Breast epithelium (tissue), 4 donors: ENCODE measurements at regions not wholly inside any gene's neighbourhood (a gene's known extent, or its start where the extent isn't known, plus 50 kb on each side); places are given as distances from the start of the nearest gene placed in this dataset.
"Not testable (repeated sequence)": the region's sequence is repeated elsewhere in the genome, so short reads cannot be mapped to it uniquely, and the experiment has no call there.

Experiments
- DNase-seq, 2 donors: peaks; one replicate each; pipeline ENCODE4 v3.0.0-alpha.2; 2019; ENCODE audit warnings: low spot score in 2 of 2
- H3K27ac ChIP-seq, 2 donors: fragments of 200-600 bp; sonication (generic) in 1 of 2; one replicate each; pipeline ENCODE4 v1.5.1; 2016 to 2019; ENCODE audit warnings: mild to moderate bottlenecking in 1 of 2
- H3K27me3 ChIP-seq, 2 donors: fragments of 200-600 bp; sonication (generic) in 1 of 2; one replicate each; pipeline versions ENCODE4 v1.5.1 to v1.6.0; 2017 to 2019; ENCODE audit warnings: control low read depth in 1 of 2, mild to moderate bottlenecking in 1 of 2
- H3K36me3 ChIP-seq: fragments of 200-600 bp; one replicate; pipeline ENCODE4 v1.5.1; 2019
- H3K4me1 ChIP-seq, 2 donors: fragments of 200-600 bp; sonication (generic); one replicate each; pipeline ENCODE4 v1.5.1; 2016 to 2019; ENCODE audit warnings: control low read depth in 1 of 2
- H3K4me3 ChIP-seq, 3 donors: fragments of 200-600 bp; sonication (generic); 1 replicate in 2 of 3; 2 replicates in 1 of 3; pipeline ENCODE4 v1.5.1; 2016 to 2019; ENCODE audit warnings: mild to moderate bottlenecking in 3 of 3, moderate library complexity in 2 of 3
- H3K9me3 ChIP-seq, 2 donors: fragments of 200-600 bp; sonication (generic) in 1 of 2; one replicate each; pipeline ENCODE4 v1.5.1; 2016 to 2019; ENCODE audit warnings: control low read depth in 1 of 2
- POLR2A ChIP-seq: fragments of 450-650 bp; IDR thresholded peaks from one replicate; pipeline ENCODE4 v1.6.1; 2016; ENCODE audit warnings: antibody characterized with exemption, mild to moderate bottlenecking, moderate library complexity
- POLR2AphosphoS5 ChIP-seq, 3 donors: sonication (generic); formaldehyde crosslinking; IDR thresholded peaks; one replicate each; pipeline ENCODE4 v1.6.1; 2017; ENCODE audit warnings: antibody characterized with exemption in 3 of 3
- intact Hi-C: fragments of 100-400 bp; cut with DNase I; formaldehyde crosslinking; loops from one replicate; pipeline ENCODE4 v1.15.1; 2023; ENCODE audit warnings: low total_unique reads
- TF ChIP-seq, protein P1 (sequence below), 3 donors: fragments of 450-650 bp; IDR thresholded peaks; one replicate each; pipeline ENCODE4 v1.5.1; 2016 to 2017; ENCODE audit warnings: antibody characterized with exemption in 3 of 3, mild to moderate bottlenecking in 3 of 3, moderate library complexity in 3 of 3

GRCh38 chr6:102742028-102742427 is 1348.5 kb downstream of the GRIK2 start:
- no peak overlapping the region for H3K4me3 ChIP-seq
- H3K36me3 ChIP-seq = no peaks in the 10 kb centered on the region
- DNase-seq = no peak
- H3K9me3 ChIP-seq = no peaks in the 10 kb centered on the region
- TF ChIP-seq POLR2A (no peak), POLR2AphosphoS5 (IDR thresholded peaks at IDR 0.05) (no peak)
- TF ChIP-seq, protein P1, sequence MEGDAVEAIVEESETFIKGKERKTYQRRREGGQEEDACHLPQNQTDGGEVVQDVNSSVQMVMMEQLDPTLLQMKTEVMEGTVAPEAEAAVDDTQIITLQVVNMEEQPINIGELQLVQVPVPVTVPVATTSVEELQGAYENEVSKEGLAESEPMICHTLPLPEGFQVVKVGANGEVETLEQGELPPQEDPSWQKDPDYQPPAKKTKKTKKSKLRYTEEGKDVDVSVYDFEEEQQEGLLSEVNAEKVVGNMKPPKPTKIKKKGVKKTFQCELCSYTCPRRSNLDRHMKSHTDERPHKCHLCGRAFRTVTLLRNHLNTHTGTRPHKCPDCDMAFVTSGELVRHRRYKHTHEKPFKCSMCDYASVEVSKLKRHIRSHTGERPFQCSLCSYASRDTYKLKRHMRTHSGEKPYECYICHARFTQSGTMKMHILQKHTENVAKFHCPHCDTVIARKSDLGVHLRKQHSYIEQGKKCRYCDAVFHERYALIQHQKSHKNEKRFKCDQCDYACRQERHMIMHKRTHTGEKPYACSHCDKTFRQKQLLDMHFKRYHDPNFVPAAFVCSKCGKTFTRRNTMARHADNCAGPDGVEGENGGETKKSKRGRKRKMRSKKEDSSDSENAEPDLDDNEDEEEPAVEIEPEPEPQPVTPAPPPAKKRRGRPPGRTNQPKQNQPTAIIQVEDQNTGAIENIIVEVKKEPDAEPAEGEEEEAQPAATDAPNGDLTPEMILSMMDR (IDR thresholded peaks at IDR 0.05) = no peak
- intact Hi-C loops = no loop called here
- H3K27ac ChIP-seq = no peak overlapping the region
- no peaks in the 10 kb centered on the region for H3K4me1 ChIP-seq
- H3K27me3 ChIP-seq = no peaks in the 10 kb centered on the region

DNA sequence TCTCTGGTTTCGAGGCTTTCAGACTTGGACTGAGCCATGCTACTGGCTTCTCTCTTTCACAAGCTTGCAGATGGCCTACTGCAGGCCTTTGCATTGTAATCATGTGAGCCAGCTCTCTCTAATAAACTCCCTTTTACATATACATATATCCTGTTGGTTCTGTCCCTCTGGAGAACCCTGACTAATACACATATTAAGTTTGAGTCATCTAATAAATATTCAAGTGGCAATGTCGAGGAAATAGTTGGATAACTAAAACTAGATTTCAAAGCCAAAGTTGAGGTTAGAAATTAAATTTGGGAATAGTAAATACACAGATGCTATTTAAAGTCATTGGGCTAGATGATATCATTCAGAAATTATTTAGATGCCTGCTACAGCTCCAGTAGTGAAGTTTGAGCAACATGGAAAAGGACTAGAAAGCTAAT is 1343.4 kb downstream of the GRIK2 start:
- Histone ChIP-seq H3K27me3 (no peaks in the 10 kb centered on the region), H3K27ac (no peak overlapping the region), H3K4me1 (no peaks in the 10 kb centered on the region), H3K4me3 (no peak overlapping the region), H3K9me3 (no peaks in the 10 kb centered on the region), H3K36me3 (no peaks in the 10 kb centered on the region)
- TF ChIP-seq, protein P1 (IDR thresholded peaks at IDR 0.05) = no peak
- TF ChIP-seq POLR2AphosphoS5 (IDR thresholded peaks at IDR 0.05) (no peak), POLR2A (no peak)
- intact Hi-C loops = no loop called here
- no peak for DNase-seq

DNA sequence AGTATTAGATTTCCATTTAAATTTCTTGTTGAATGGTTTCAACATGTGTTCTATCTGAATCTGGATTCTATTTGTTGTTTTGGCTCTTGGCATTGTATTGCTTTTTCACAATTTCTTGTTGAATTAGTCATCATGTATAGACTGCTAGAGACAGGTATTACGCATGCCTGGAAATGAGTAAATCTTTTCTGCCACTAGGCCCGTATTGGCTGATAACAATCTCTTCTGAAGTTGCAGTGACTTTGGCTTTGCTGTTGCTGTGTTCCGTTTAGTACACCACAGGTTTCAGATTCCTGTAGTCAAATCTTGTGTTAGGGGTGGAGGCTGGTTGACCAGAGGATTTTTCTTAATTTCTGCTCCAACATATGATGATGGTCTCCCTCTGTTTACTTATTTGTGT is 1339.4 kb downstream of the GRIK2 start:
- Histone ChIP-seq H3K4me3 (no peak overlapping the region), H3K9me3 (no peaks in the 10 kb centered on the region), H3K27ac (no peak overlapping the region), H3K27me3 (no peaks in the 10 kb centered on the region), H3K4me1 (no peaks in the 10 kb centered on the region), H3K36me3 (no peaks in the 10 kb centered on the region)
- intact Hi-C loops = no loop called here
- DNase-seq = no peak
- TF ChIP-seq, protein P1 (IDR thresholded peaks at IDR 0.05) = no peak
- no peak for TF ChIP-seq POLR2A
- no peak for TF ChIP-seq POLR2AphosphoS5 (IDR thresholded peaks at IDR 0.05)

- H3K27me3 ChIP-seq, H3K9me3 ChIP-seq, DNase-seq, H3K36me3 ChIP-seq, H3K4me1 ChIP-seq, H3K27ac ChIP-seq, H3K4me3 ChIP-seq, intact Hi-C loops: not testable (repeated sequence)
Observed at GRCh38 chr6:102722086-102722485, 1328.6 kb downstream of the GRIK2 start.

GRCh38 chr6:102717737-102718456 is 1324.4 kb downstream of the GRIK2 start:
- H3K27me3 ChIP-seq = no peaks in the 10 kb centered on the region
- TF ChIP-seq POLR2AphosphoS5 (IDR thresholded peaks at IDR 0.05) = no peak
- TF ChIP-seq, protein P1 (IDR thresholded peaks at IDR 0.05) = no peak
- TF ChIP-seq POLR2A = no peak
- no peaks in the 10 kb centered on the region for H3K4me1 ChIP-seq
- no peak overlapping the region for H3K27ac ChIP-seq
- no peaks in the 10 kb centered on the region for H3K9me3 ChIP-seq
- H3K36me3 ChIP-seq = no peaks in the 10 kb centered on the region
- intact Hi-C loops = no loop called here
- H3K4me3 ChIP-seq = no peak overlapping the region
- DNase-seq = no peak
